ENCODE measurements at regions not wholly inside any gene's neighbourhood (a gene's known extent, or its start where the extent isn't known, plus 50 kb on each side); places are given as distances from the start of the nearest gene placed in this dataset.

DNA sequence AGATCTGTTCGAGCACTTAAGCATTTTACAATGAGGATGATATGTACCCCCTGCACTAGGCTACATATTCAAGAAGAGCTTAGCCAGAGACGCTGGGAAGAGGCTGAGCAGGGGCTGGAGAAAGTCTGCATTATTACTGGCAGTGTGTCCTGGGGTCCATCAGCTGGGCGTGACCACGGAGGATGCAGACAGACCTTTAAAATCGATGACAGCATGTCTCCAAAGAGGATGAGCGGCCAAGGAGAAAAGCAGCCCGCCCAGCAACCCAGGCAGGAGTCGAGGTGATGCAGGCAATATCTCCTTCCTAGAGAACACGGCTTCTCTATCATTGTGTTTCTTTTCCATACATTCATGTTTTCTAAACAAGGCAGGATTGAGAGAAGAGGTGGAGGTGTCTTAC, 300.7 kb downstream of the USP46 start (continued):
- TF ChIP-seq NRF1 (IDR thresholded peaks at IDR 0.05; ENCODE audit: low read depth, low read length) = no peak
- TF ChIP-seq CBX8 (IDR thresholded peaks at IDR 0.05; ENCODE audit: borderline replicate concordance, low read depth, low read length) = no peak
- TF ChIP-seq SP4 (IDR thresholded peaks at IDR 0.05; ENCODE audit: low read length) = no peak

Data from H1 (cell line).